ENCODE measurements at regions not wholly inside any gene's neighbourhood (a gene's known extent, or its start where the extent isn't known, plus 50 kb on each side); places are given as distances from the start of the nearest gene placed in this dataset.

DNA sequence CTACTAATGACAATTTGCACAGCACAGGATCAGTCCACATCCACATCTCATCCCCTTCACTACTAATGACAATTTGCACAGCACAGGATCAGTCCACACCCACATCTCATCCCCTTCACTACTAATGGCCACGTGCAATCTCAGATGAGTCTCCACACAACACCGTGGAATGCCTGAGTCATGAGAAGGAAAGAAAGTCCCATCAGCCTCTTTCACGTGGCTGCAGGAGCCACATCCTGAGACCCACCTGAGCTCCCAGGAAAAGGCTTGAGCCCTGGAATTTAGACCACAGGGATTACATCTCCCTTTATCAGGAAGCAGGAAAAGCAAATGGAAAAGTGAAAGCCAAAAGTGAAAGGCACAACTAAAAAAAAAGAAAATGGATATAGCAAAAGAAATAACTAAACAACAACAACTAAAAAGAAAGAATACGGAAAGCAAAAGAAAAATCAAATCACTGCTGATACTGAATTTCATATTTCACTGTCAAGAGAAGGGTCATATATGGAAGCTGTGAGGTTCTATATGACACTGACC is 1300.5 kb downstream of the TMEM121 start:
- H3K9me3 ChIP-seq: peaks cover 0 to 9% (median 0%) of the 10 kb centered on the region in 4 donors
- H3K27me3 ChIP-seq: no peaks in the 10 kb centered on the region
- no peak overlapping the region for H3K4me3 ChIP-seq
- DNase-seq: no peak
- no peaks in the 10 kb centered on the region for H3K36me3 ChIP-seq
- intact Hi-C loops (cut with DNase I; ENCODE audit: low total_unique reads): no loop called here
- TF ChIP-seq POLR2AphosphoS5 (IDR thresholded peaks at IDR 0.05): no peak
- TF ChIP-seq POLR2A (IDR thresholded peaks at IDR 0.05): no peak
- WGBS, 5 donors: 41 to 58% (median 46%) methylated on average over 4 of the region's 4 CpGs
- no peaks in the 10 kb centered on the region for H3K4me1 ChIP-seq
- no peak overlapping the region for H3K27ac ChIP-seq

DNA sequence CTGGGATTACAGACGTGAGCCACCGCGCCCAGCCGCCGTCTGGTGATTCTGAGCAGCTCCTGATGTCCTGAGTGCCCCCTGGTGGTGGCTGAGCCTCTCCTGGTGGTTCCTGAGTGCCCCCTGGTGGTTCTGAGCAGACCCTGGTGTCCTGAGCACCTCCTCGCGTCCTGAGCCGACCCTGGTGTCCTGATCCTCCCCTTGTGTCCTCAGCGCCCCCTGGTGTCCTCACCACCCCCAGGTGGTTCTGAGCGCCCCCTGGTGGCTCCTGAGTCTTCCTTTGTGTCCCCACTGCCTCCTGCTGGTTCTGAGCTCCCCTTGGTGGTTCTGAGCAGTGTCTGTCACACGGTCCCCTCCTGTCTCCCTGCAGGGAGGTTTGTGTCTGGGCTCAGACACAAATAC is 1304.9 kb downstream of the TMEM121 start:
- no peak overlapping the region for H3K27ac ChIP-seq
- peaks cover 0 to 9% (median 0%) of the 10 kb centered on the region in 4 donors for H3K9me3 ChIP-seq
- no peaks in the 10 kb centered on the region for H3K27me3 ChIP-seq
- no peak overlapping the region for H3K4me3 ChIP-seq
- intact Hi-C loops (cut with DNase I; ENCODE audit: low total_unique reads): no loop called here
- 51 to 85% (median 79%) methylated on average over 8 to 11 of the region's 11 CpGs for WGBS, 5 donors
- H3K4me1 ChIP-seq: no peaks in the 10 kb centered on the region
- H3K36me3 ChIP-seq: no peaks in the 10 kb centered on the region
- TF ChIP-seq POLR2AphosphoS5 (IDR thresholded peaks at IDR 0.05): no peak
- TF ChIP-seq POLR2A (IDR thresholded peaks at IDR 0.05): no peak
- TF ChIP-seq EP300 (IDR thresholded peaks at IDR 0.05): no peak
- TF ChIP-seq, protein P1, sequence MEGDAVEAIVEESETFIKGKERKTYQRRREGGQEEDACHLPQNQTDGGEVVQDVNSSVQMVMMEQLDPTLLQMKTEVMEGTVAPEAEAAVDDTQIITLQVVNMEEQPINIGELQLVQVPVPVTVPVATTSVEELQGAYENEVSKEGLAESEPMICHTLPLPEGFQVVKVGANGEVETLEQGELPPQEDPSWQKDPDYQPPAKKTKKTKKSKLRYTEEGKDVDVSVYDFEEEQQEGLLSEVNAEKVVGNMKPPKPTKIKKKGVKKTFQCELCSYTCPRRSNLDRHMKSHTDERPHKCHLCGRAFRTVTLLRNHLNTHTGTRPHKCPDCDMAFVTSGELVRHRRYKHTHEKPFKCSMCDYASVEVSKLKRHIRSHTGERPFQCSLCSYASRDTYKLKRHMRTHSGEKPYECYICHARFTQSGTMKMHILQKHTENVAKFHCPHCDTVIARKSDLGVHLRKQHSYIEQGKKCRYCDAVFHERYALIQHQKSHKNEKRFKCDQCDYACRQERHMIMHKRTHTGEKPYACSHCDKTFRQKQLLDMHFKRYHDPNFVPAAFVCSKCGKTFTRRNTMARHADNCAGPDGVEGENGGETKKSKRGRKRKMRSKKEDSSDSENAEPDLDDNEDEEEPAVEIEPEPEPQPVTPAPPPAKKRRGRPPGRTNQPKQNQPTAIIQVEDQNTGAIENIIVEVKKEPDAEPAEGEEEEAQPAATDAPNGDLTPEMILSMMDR (IDR thresholded peaks at IDR 0.05): no peak
- no peak for DNase-seq

DNA sequence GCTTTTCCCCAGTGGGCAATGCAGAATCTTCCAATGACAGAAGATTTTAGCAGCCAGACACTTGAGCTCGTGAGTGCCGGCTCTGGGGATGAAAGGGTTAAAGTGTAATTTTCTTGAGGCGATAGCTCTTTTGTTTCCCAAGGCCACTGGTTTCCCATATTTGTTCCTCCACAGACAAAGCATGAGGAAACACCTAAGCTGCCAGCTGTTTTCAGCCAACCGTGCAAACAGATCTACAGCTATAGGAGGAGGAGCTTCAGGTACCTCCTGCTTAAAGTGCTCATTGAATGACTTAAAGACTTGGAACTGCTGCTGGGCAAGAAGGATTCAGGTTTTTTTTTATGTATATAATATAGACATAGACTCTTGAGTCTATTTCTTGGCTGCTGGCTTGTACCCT is 1311.5 kb downstream of the TMEM121 start:
- 47 to 63% (median 59%) methylated on average over 4 of the region's 4 CpGs for WGBS, 5 donors
- no peaks in the 10 kb centered on the region for H3K36me3 ChIP-seq
- no peak for DNase-seq
- peaks cover 0 to 11% (median 2%) of the 10 kb centered on the region in 4 donors for H3K4me1 ChIP-seq
- intact Hi-C loops (cut with DNase I; ENCODE audit: low total_unique reads): no loop called here
- H3K4me3 ChIP-seq: no peak overlapping the region
- H3K27me3 ChIP-seq: peaks cover 0 to 6% (median 0%) of the 10 kb centered on the region in 3 donors
- H3K27ac ChIP-seq: no peak overlapping the region
- TF ChIP-seq, protein P1 (IDR thresholded peaks at IDR 0.05): no peak
- TF ChIP-seq POLR2A (IDR thresholded peaks at IDR 0.05) (no peak), EP300 (IDR thresholded peaks at IDR 0.05) (no peak), POLR2AphosphoS5 (IDR thresholded peaks at IDR 0.05) (no peak)
- no peaks in the 10 kb centered on the region for H3K9me3 ChIP-seq

DNA sequence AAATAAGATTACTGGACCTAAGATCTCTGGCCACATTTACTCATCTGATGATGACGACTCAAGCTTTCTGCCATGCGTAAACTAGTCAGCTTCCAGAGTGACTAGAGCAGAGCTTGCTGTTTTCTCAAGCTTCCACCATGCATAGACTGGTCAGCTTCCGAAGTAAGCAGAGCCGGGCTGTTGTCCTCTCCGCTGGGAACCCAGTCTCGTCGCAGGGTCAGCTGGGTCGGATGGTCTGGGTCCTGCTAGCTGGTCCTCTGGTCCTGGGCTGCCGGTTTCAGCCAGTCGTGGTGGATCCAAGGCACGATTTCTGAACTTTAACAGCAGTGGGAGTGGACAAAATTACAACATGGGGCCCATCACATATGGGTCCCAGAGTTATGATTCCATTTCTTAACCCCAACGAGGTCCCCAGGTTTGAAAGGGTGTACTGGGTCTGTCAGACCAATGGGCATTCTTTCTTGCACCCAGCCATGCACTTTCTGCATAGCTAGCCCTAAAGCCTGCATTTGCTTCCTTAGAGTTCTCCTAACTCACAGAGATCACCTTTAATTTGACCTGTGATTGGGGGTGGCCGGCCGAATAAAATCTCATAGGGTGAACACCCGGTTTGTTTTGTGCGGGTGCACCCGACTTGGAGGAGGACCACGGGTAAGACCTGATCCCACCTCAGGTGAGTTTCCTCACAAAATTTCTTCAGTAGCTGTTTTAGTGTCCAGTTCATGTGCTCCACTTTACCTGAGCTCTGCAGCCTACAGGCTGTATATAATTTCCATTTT is 1312.8 kb downstream of the TMEM121 start:
- no peak overlapping the region for H3K4me3 ChIP-seq
- H3K4me1 ChIP-seq: peaks cover 6 to 20% (median 12%) of the 10 kb centered on the region in 4 donors
- no peaks in the 10 kb centered on the region for H3K9me3 ChIP-seq
- no peak overlapping the region for H3K27ac ChIP-seq
- TF ChIP-seq POLR2A (IDR thresholded peaks at IDR 0.05): no peak
- TF ChIP-seq EP300 (IDR thresholded peaks at IDR 0.05): no peak
- TF ChIP-seq POLR2AphosphoS5 (IDR thresholded peaks at IDR 0.05): no peak
- TF ChIP-seq, protein P1 (IDR thresholded peaks at IDR 0.05): no peak
- no peak for DNase-seq
- WGBS, 5 donors: 80 to 87% (median 85%) methylated on average over 17 to 18 of the region's 18 CpGs
- intact Hi-C loops (cut with DNase I; ENCODE audit: low total_unique reads): no loop called here
- peaks cover 0 to 6% (median 0%) of the 10 kb centered on the region in 3 donors for H3K27me3 ChIP-seq
- no peaks in the 10 kb centered on the region for H3K36me3 ChIP-seq

DNA sequence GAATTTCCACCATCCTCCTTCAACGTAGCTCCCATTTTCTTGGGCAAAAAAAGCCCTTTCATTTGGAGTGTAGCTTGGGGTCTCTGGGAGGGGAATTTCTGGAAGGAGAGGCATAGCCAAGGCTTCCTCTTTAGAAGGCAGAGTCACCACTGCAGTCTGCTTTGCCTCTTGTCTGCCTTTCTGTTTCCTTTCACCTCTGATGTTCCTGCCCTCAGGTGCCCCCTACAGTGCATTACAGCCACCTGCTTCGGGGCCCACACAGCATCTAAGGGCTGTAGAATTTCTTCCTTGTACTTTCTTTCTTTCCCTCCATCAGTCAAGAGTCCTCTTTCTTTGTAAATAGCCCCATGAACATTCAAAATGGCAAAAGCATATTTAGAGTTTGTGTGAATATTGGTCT is 1313.9 kb downstream of the TMEM121 start:
- no peak for DNase-seq
- WGBS, 5 donors: 64 to 74% (median 67%) methylated on average over 2 of the region's 2 CpGs
- H3K9me3 ChIP-seq: no peaks in the 10 kb centered on the region

More for the DNA sequence above, 1313.9 kb downstream of the TMEM121 start:
- peaks cover 0 to 16% (median 0%) of the 10 kb centered on the region in 3 donors for H3K27me3 ChIP-seq
- H3K4me3 ChIP-seq: no peak overlapping the region
- TF ChIP-seq POLR2AphosphoS5 (IDR thresholded peaks at IDR 0.05): no peak
- no peak for TF ChIP-seq POLR2A (IDR thresholded peaks at IDR 0.05)
- no peak for TF ChIP-seq EP300 (IDR thresholded peaks at IDR 0.05)
- TF ChIP-seq, protein P1 (IDR thresholded peaks at IDR 0.05): no peak
- intact Hi-C loops (cut with DNase I; ENCODE audit: low total_unique reads): no loop called here
- peaks cover 13 to 29% (median 17%) of the 10 kb centered on the region in 4 donors for H3K4me1 ChIP-seq
- H3K27ac ChIP-seq: no peak overlapping the region
- no peaks in the 10 kb centered on the region for H3K36me3 ChIP-seq

All from stomach (tissue), 8 donors.